AG04450 (cell line): ENCODE measurements at regions not wholly inside any gene's neighbourhood (a gene's known extent, or its start where the extent isn't known, plus 50 kb on each side); places are given as distances from the start of the nearest gene placed in this dataset.
"Not testable (repeated sequence)": the region's sequence is repeated elsewhere in the genome, so short reads cannot be mapped to it uniquely, and the experiment has no call there.

Experiments
- CTCF ChIA-PET: fragments of 300-600, 350-600 bp; formaldehyde crosslinking; extraction: SDS; loops from one replicate; lab custom pipeline; 2022; ENCODE audit warnings: antibody characterized with exemption, inconsistent platforms; lab: Charles Lee
- POLR2A ChIA-PET: fragments of 350-600 bp; formaldehyde crosslinking; extraction: SDS; loops from one replicate; lab custom pipeline; 2021; ENCODE audit warnings: antibody characterized with exemption, inconsistent platforms; lab: Yijun Ruan, JAX
- DNase-seq: peaks from one replicate; pipeline ENCODE4 v3.0.0-alpha.2; 2011; ENCODE audit warnings: low read depth, low spot score
- H3K27ac ChIP-seq: one replicate; pipeline ENCODE4 v1.5.1; 2012; ENCODE audit warnings: low read depth, low read length, control low read depth
- H3K27me3 ChIP-seq: one replicate; pipeline ENCODE4 v1.6.0; 2012; ENCODE audit warnings: low read length; ENCODE audit not compliant: control insufficient read depth, insufficient read depth
- H3K4me3 ChIP-seq: 2 replicates; pipeline ENCODE4 v1.5.1; 2011; ENCODE audit warnings: mild to moderate bottlenecking, low read depth, low read length, control low read depth
- H3K9me3 ChIP-seq: 2 replicates; pipeline ENCODE4 v1.5.1; 2012; ENCODE audit warnings: low read length; ENCODE audit not compliant: control insufficient read depth, insufficient read depth
- CTCF ChIP-seq: IDR thresholded peaks from 2 replicates; pipeline ENCODE4 v1.5.1; 2011; ENCODE audit warnings: low read depth, low read length, control low read depth, inconsistent platforms

GRCh38 chr6:67881706-67882065, 753.4 kb upstream of the ADGRB3 start:
- CTCF ChIA-PET, result no interaction called here
- POLR2A ChIA-PET, result no interaction called here

GRCh38 chr6:67880939-67881705, 754.0 kb upstream of the ADGRB3 start:
- Histone ChIP-seq H3K27me3 (no peaks in the 10 kb centered on the region), H3K27ac (no peak overlapping the region), H3K4me3 (no peak overlapping the region), H3K9me3 (peaks cover 7% of the 10 kb centered on the region; the same call in 1 of the 2 replicates)
- ChIA-PET POLR2A (no interaction called here), CTCF (no interaction called here)
- no peak for TF ChIP-seq CTCF
- DNase-seq, result no peak

More at GRCh38 chr6:67881706-67882065, 753.4 kb upstream of the ADGRB3 start:
- TF ChIP-seq CTCF, result no peak
- H3K27me3 ChIP-seq, result no peaks in the 10 kb centered on the region
- H3K4me3 ChIP-seq, result no peak overlapping the region
- no peak for DNase-seq
- H3K9me3 ChIP-seq, result peaks cover 9% of the 10 kb centered on the region
- H3K27ac ChIP-seq, result no peak overlapping the region

- CTCF ChIA-PET, POLR2A ChIA-PET, H3K27me3 ChIP-seq, H3K4me3 ChIP-seq, H3K9me3 ChIP-seq, H3K27ac ChIP-seq, DNase-seq: not testable (repeated sequence)
These were observed 754.7 kb upstream of the ADGRB3 start for GRCh38 chr6:67880343-67880742.

GRCh38 chr6:67879928-67880327, 755.2 kb upstream of the ADGRB3 start:
- CTCF ChIA-PET, H3K9me3 ChIP-seq, DNase-seq, POLR2A ChIA-PET, H3K27ac ChIP-seq, H3K27me3 ChIP-seq, H3K4me3 ChIP-seq: not testable (repeated sequence)

- DNase-seq, POLR2A ChIA-PET, H3K27me3 ChIP-seq, H3K9me3 ChIP-seq, H3K27ac ChIP-seq, H3K4me3 ChIP-seq: not testable (repeated sequence)
- CTCF ChIA-PET, result interaction anchor here (0.6 kb wide), 1 partner anchor 15 kb away, joined by 3 read pairs; no protein-coding TSS in a partner anchor
These were observed 755.8 kb upstream of the ADGRB3 start for GRCh38 chr6:67879105-67879904.

GRCh38 chr6:67878216-67878615, 756.9 kb upstream of the ADGRB3 start:
- H3K27ac ChIP-seq, H3K9me3 ChIP-seq, CTCF ChIA-PET, POLR2A ChIA-PET, DNase-seq, H3K27me3 ChIP-seq, H3K4me3 ChIP-seq: not testable (repeated sequence)

- POLR2A ChIA-PET, result no interaction called here
- no peaks in the 10 kb centered on the region for H3K27me3 ChIP-seq
- peaks cover 1% of the 10 kb centered on the region for H3K9me3 ChIP-seq
- no peak for DNase-seq
- H3K4me3 ChIP-seq, result no peak overlapping the region
- no peak for TF ChIP-seq CTCF
- CTCF ChIA-PET, result no interaction called here
- no peak overlapping the region for H3K27ac ChIP-seq
These were observed 757.8 kb upstream of the ADGRB3 start for GRCh38 chr6:67877288-67877687.
